Endothelial cell of umbilical vein (primary cell): ENCODE measurements at regions not wholly inside any gene's neighbourhood (a gene's known extent, or its start where the extent isn't known, plus 50 kb on each side); places are given as distances from the start of the nearest gene placed in this dataset.

Experiments
- BruUV-seq: library from RNA; stranded (reverse); fragments of 400-500 nt; replicated peaks from 2 replicates; lab custom pipeline; 2021; lab: Mats Ljungman, UMichigan
- CTCF ChIA-PET: fragments of 300-600, 350-600 bp; sonication (Branson Sonifier 250); formaldehyde crosslinking; loops from one replicate; lab custom pipeline; 2021; ENCODE audit warnings: antibody characterized with exemption, inconsistent platforms; lab: Charles Lee
- POLR2A ChIA-PET: fragments of 300-600, 350-600 bp; sonication (Branson Sonifier 250); formaldehyde crosslinking; loops from one replicate; lab custom pipeline; 2021; ENCODE audit warnings: antibody characterized with exemption, inconsistent platforms; lab: Charles Lee
- DNase-seq: peaks from one replicate; pipeline ENCODE4 v3.0.0-alpha.2; 2011; ENCODE audit warnings: low read depth, low spot score
- FAIRE-seq: peaks from 2 replicates; lab custom pipeline; 2011; peaks lifted over from hg19 to GRCh38; lab: Jason Lieb, UNC
- H2AFZ ChIP-seq: 2 replicates; pipeline ENCODE4 v1.6.0; 2012; ENCODE audit warnings: low read depth, low read length, control low read depth, inconsistent platforms
- H3K27ac ChIP-seq: 2 replicates; pipeline ENCODE4 v1.5.1; 2011; ENCODE audit warnings: low read depth, mild to moderate bottlenecking, control low read depth, low read length, moderate library complexity; ENCODE audit not compliant: insufficient read depth
- H3K27me3 ChIP-seq, 2 experiments: 2 replicates each; pipeline versions ENCODE4 v1.6.0 to v1.6.1; 2011; ENCODE audit warnings: low read length in 2 of 2, mixed read lengths in 1 of 2; ENCODE audit not compliant: control insufficient read depth in 2 of 2, insufficient read depth in 2 of 2
- H3K36me3 ChIP-seq, 2 experiments: 2 replicates in 1 of 2; 3 replicates in 1 of 2; pipeline ENCODE4 v1.5.1; 2011; ENCODE audit warnings: low read length in 2 of 2, mild to moderate bottlenecking in 1 of 2, moderate library complexity in 1 of 2; ENCODE audit not compliant: control insufficient read depth in 2 of 2, insufficient read depth in 2 of 2; ENCODE audit errors: extremely low read depth in 1 of 2
- H3K4me1 ChIP-seq: 3 replicates; pipeline ENCODE4 v1.5.1; 2011; ENCODE audit warnings: mild to moderate bottlenecking, low read length; ENCODE audit not compliant: control insufficient read depth, insufficient read depth; ENCODE audit errors: extremely low read depth
- H3K4me2 ChIP-seq: 2 replicates; pipeline ENCODE4 v1.6.1; 2011; ENCODE audit warnings: low read length, control low read depth, mixed read lengths; ENCODE audit not compliant: insufficient read depth
- H3K4me3 ChIP-seq, 3 experiments: fragments of 200-600 bp in 1 of 3; sonication (generic), shearing (Covaris generic) in 1 of 3; replicated peaks in 1 of 3; 2 replicates each; pipeline ENCODE4 v1.5.1; 2011 to 2016; ENCODE audit warnings: control low read depth in 3 of 3, low read length in 3 of 3, mild to moderate bottlenecking in 2 of 3, inconsistent platforms in 1 of 3, low read depth in 1 of 3, moderate library complexity in 1 of 3; ENCODE audit not compliant: insufficient read depth in 1 of 3
- H3K79me2 ChIP-seq: 2 replicates; pipeline ENCODE4 v1.6.0; 2012; ENCODE audit warnings: low read length, inconsistent platforms; ENCODE audit not compliant: control insufficient read depth, insufficient read depth
- H3K9ac ChIP-seq: replicated peaks from 2 replicates; pipeline ENCODE3; 2011; ENCODE audit warnings: low read length, control low read depth; ENCODE audit not compliant: insufficient read depth; ENCODE audit errors: extremely low read depth
- H3K9me1 ChIP-seq: replicated peaks from 3 replicates; pipeline ENCODE4 v1.6.0; 2011; ENCODE audit warnings: mild to moderate bottlenecking, low read length; ENCODE audit not compliant: control insufficient read depth, insufficient read depth; ENCODE audit errors: extremely low read depth
- H3K9me3 ChIP-seq: replicated peaks from 2 replicates; pipeline ENCODE4 v1.5.1; 2012; ENCODE audit warnings: low read length, inconsistent platforms; ENCODE audit not compliant: control insufficient read depth, insufficient read depth
- H4K20me1 ChIP-seq: replicated peaks from 2 replicates; pipeline ENCODE3; 2011; ENCODE audit warnings: mild to moderate bottlenecking, low read length; ENCODE audit not compliant: control insufficient read depth, insufficient read depth; ENCODE audit errors: extremely low read depth
- EZH2 ChIP-seq: IDR thresholded peaks from 2 replicates; pipeline ENCODE4 v1.6.1; 2012; ENCODE audit warnings: borderline replicate concordance, low read depth, mild to moderate bottlenecking, moderate library complexity, low read length, inconsistent platforms; ENCODE audit not compliant: severe bottlenecking
- FOS ChIP-seq: IDR thresholded peaks from 2 replicates; pipeline ENCODE4 v1.6.1; 2011; ENCODE audit warnings: mild to moderate bottlenecking, low read length, moderate library complexity, borderline replicate concordance; ENCODE audit not compliant: insufficient read depth
- GATA2 ChIP-seq: IDR thresholded peaks from 2 replicates; pipeline ENCODE4 v1.7.0; 2011; ENCODE audit warnings: low read depth, mild to moderate bottlenecking, moderate library complexity, mixed read lengths, low read length; ENCODE audit not compliant: insufficient read length, insufficient read depth
- JUN ChIP-seq: IDR thresholded peaks from 2 replicates; pipeline ENCODE4 v1.6.1; 2011; ENCODE audit warnings: borderline replicate concordance, low read depth; ENCODE audit not compliant: insufficient read length, insufficient read depth
- MYC ChIP-seq: IDR thresholded peaks from one replicate; pipeline ENCODE4 v1.6.1; 2011; ENCODE audit warnings: mild to moderate bottlenecking, low read depth, low read length
- POLR2A ChIP-seq: IDR thresholded peaks from 2 replicates; pipeline ENCODE4 v1.6.1; 2012; ENCODE audit warnings: low read depth, mild to moderate bottlenecking, control low read depth, low read length
- POLR2AphosphoS5 ChIP-seq: IDR thresholded peaks from 2 replicates; pipeline ENCODE4 v1.6.1; 2012; ENCODE audit warnings: low read depth, mild to moderate bottlenecking, control low read depth, low read length, moderate library complexity; ENCODE audit not compliant: insufficient read depth
- dilution Hi-C: fragments of 300-500 bp; cut with MboI; formaldehyde crosslinking; loops from one replicate; pipeline ENCODE4 v1.15.0; 2019; ENCODE audit warnings: low sequenced_read_pairs; ENCODE audit not compliant: extremely low pct_ligation_motif_present
- intact Hi-C: fragments of 100-400 bp; cut with micrococcal nuclease; formaldehyde crosslinking; loops from one replicate; pipeline ENCODE4 v1.10.0; 2022
- TF ChIP-seq, protein P1 (sequence below), 2 donors: IDR thresholded peaks; 1 replicate in 1 of 2; 2 replicates in 1 of 2; pipeline ENCODE4 v1.5.1; 2011; ENCODE audit warnings: low read length in 2 of 2, mild to moderate bottlenecking in 2 of 2, moderate library complexity in 2 of 2, control low read depth in 1 of 2, inconsistent platforms in 1 of 2, low read depth in 1 of 2; ENCODE audit not compliant: insufficient read depth in 1 of 2; ENCODE audit errors: extremely low read depth in 1 of 2
- TF ChIP-seq, protein P2 (sequence below): IDR thresholded peaks from 2 replicates; pipeline ENCODE4 v1.6.1; 2011; ENCODE audit not compliant: insufficient read depth, insufficient read length

DNA sequence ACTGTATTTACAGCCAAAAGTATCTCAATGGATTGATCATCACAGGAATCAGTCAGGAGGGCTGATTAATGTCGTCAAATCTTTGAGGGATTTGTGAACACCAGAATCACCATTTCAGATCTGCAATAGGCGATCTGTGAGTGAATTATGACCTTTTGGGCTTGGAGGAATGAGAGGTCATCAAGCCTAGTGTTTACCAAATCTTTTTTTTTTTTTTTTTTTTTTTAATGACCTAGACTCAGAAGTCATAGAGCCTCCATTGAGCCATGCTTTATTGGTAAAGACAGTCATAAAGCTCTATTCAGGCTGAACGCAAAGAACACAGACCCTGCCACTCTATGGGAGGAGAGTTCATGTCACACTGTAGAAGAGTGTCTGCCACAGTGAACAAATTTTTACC lies 97.7 kb downstream of the SOCS6 start:
- dilution Hi-C loops: no loop called here
- Histone ChIP-seq H3K27ac (no peak overlapping the region), H4K20me1 (no peaks in the 10 kb centered on the region), H3K27me3 (no peaks in the 10 kb centered on the region), H3K9me1 (no peaks in the 10 kb centered on the region), H3K9me3 (no peaks in the 10 kb centered on the region), H3K4me1 (no peaks in the 10 kb centered on the region), H3K4me2 (no peak overlapping the region), H2AFZ (no peak overlapping the region), H3K4me3 (no peak overlapping the region), H3K79me2 (no peaks in the 10 kb centered on the region), H3K36me3 (no peaks in the 10 kb centered on the region), H3K9ac (no peak overlapping the region)
- FAIRE-seq (no peak), DNase-seq (no peak)
- intact Hi-C loops: no loop called here
- CTCF ChIA-PET: no interaction called here
- no TSS peak for BruUV-seq
- TF ChIP-seq MYC: no peak
- TF ChIP-seq, protein P1, sequence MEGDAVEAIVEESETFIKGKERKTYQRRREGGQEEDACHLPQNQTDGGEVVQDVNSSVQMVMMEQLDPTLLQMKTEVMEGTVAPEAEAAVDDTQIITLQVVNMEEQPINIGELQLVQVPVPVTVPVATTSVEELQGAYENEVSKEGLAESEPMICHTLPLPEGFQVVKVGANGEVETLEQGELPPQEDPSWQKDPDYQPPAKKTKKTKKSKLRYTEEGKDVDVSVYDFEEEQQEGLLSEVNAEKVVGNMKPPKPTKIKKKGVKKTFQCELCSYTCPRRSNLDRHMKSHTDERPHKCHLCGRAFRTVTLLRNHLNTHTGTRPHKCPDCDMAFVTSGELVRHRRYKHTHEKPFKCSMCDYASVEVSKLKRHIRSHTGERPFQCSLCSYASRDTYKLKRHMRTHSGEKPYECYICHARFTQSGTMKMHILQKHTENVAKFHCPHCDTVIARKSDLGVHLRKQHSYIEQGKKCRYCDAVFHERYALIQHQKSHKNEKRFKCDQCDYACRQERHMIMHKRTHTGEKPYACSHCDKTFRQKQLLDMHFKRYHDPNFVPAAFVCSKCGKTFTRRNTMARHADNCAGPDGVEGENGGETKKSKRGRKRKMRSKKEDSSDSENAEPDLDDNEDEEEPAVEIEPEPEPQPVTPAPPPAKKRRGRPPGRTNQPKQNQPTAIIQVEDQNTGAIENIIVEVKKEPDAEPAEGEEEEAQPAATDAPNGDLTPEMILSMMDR (IDR thresholded peaks at IDR 0.05; ENCODE audit: extremely low read depth in 1 of 2, insufficient read depth in 1 of 2, low read depth in 1 of 2, low read length in 2 of 2): no peak
- TF ChIP-seq FOS: no peak
- no peak for TF ChIP-seq JUN
- TF ChIP-seq GATA2: no peak
- TF ChIP-seq EZH2: no peak
- TF ChIP-seq POLR2A: no peak
- TF ChIP-seq, protein P2, sequence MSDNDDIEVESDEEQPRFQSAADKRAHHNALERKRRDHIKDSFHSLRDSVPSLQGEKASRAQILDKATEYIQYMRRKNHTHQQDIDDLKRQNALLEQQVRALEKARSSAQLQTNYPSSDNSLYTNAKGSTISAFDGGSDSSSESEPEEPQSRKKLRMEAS: no peak
- no peak for TF ChIP-seq POLR2AphosphoS5
- POLR2A ChIA-PET: no interaction called here
